ENCODE measurements at regions not wholly inside any gene's neighbourhood (a gene's known extent, or its start where the extent isn't known, plus 50 kb on each side); places are given as distances from the start of the nearest gene placed in this dataset.

- no peak overlapping the region for H3K14ac ChIP-seq (ENCODE audit: insufficient read length)
- no peak overlapping the region for H3K4me2 ChIP-seq (ENCODE audit: insufficient read depth in 1 of 2, low read depth in 2 of 2, low read length in 2 of 2)
- H3K9me3 ChIP-seq (ENCODE audit: insufficient read depth in 2 of 2, low read depth in 1 of 2, low read length in 1 of 2) = no peaks in the 10 kb centered on the region
- H3K27me3 ChIP-seq (replicated peaks in 1 of 4; ENCODE audit: control insufficient read depth in 3 of 4, extremely low read depth in 1 of 4, insufficient read depth in 3 of 4, low read length in 3 of 4) = no peaks in the 10 kb centered on the region
- no peak overlapping the region for H2BK12ac ChIP-seq (ENCODE audit: low read depth, low read length)
- no peak overlapping the region for H3K9ac ChIP-seq (replicated peaks in 1 of 4; ENCODE audit: extremely low read depth in 1 of 4, low read depth in 3 of 4, low read length in 3 of 4)
- no peak for TF ChIP-seq SP1 (IDR thresholded peaks at IDR 0.05; ENCODE audit: low read depth, low read length)
- no peak for TF ChIP-seq SRF (IDR thresholded peaks at IDR 0.05; ENCODE audit: low read depth, low read length)
- no peak for TF ChIP-seq CHD1 (IDR thresholded peaks at IDR 0.05; ENCODE audit: low read depth, low read length)
- no peak overlapping the region for H2BK15ac ChIP-seq (ENCODE audit: low read length)
- H4K91ac ChIP-seq (replicated peaks; ENCODE audit: insufficient read length, low read length) = no peak overlapping the region
- no peaks in the 10 kb centered on the region for H3K23me2 ChIP-seq (ENCODE audit: low read depth, low read length)
- H4K8ac ChIP-seq (ENCODE audit: extremely low read depth, insufficient read depth, low read length) = no peak overlapping the region
- no peaks in the 10 kb centered on the region for H3K36me3 ChIP-seq (ENCODE audit: control insufficient read depth in 2 of 4, insufficient read depth in 4 of 4, low read length in 3 of 4)
- ChIA-PET POLR2A (ENCODE audit: partially characterized antibody) (no interaction called here), CTCF (ENCODE audit: partially characterized antibody) (no interaction called here)
- H2BK20ac ChIP-seq (ENCODE audit: low read length) = no peak overlapping the region
- H3K23ac ChIP-seq (ENCODE audit: insufficient read length) = no peak overlapping the region
- no peak overlapping the region for H4K5ac ChIP-seq (ENCODE audit: insufficient read length, low read depth, low read length)
- no peak overlapping the region for H3K18ac ChIP-seq (ENCODE audit: extremely low read depth, low read length)
- no peak overlapping the region for H2AK5ac ChIP-seq (ENCODE audit: low read depth, low read length)
- no peaks in the 10 kb centered on the region for H3K79me1 ChIP-seq (ENCODE audit: low read depth, low read length)
- FAIRE-seq = no peak
- no peak overlapping the region for H3K56ac ChIP-seq (replicated peaks; ENCODE audit: insufficient read length, low read depth, low read length)
- no peak overlapping the region for H3K4me3 ChIP-seq (ENCODE audit: extremely low read depth in 1 of 4, insufficient read depth in 2 of 4, low read depth in 3 of 4, low read length in 4 of 4)
- no peak overlapping the region for H2AFZ ChIP-seq (ENCODE audit: low read length)
- H2BK5ac ChIP-seq (ENCODE audit: low read depth, low read length) = no peak overlapping the region
- H2BK120ac ChIP-seq (replicated peaks; ENCODE audit: low read depth, low read length) = no peak overlapping the region
- no peak overlapping the region for H3K27ac ChIP-seq (ENCODE audit: low read depth, low read length)
- no peaks in the 10 kb centered on the region for H3K79me2 ChIP-seq (ENCODE audit: control insufficient read depth in 1 of 2, insufficient read depth in 2 of 2, low read length in 2 of 2)
- no peaks in the 10 kb centered on the region for H3K4me1 ChIP-seq (replicated peaks in 1 of 4; ENCODE audit: control insufficient read depth in 3 of 4, insufficient read depth in 4 of 4, low read length in 3 of 4)
- no peaks in the 10 kb centered on the region for H4K20me1 ChIP-seq (replicated peaks in 1 of 2; ENCODE audit: control insufficient read depth in 1 of 2, insufficient read depth in 2 of 2, low read length in 2 of 2)
- H3K4ac ChIP-seq (replicated peaks; ENCODE audit: insufficient read length, low read depth, low read length) = no peak overlapping the region
- no peak for DNase-seq (ENCODE audit: low read depth in 1 of 2, low spot score in 2 of 2)
Observed at GRCh38 chr9:80890124-80890523, 799.2 kb downstream of the TLE1 start.
